ENCODE measurements at regions not wholly inside any gene's neighbourhood (a gene's known extent, or its start where the extent isn't known, plus 50 kb on each side); places are given as distances from the start of the nearest gene placed in this dataset.
"Not testable (repeated sequence)": the region's sequence is repeated elsewhere in the genome, so short reads cannot be mapped to it uniquely, and the experiment has no call there.

DNA sequence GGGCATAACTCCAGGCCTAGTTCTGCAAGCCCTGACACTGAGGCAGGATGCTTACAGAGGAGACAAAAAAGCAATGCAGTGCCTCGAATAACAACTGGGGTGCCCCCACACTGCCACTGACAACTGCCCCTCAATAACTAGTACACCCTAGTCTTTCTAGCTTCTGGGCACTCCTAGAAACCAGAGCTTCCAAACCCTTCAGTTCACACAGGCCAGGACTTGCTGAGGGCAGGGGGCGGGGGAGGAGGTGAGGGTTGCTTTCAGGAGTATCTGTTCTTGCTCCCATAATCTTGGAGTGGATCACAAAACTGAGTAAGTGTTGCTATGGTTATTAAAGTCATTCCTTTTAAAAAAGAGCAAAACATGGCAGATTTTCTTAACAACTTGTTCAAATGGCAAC, 333.1 kb downstream of the BCL2L11 start:
- DNase-seq: not testable (repeated sequence)

DNA sequence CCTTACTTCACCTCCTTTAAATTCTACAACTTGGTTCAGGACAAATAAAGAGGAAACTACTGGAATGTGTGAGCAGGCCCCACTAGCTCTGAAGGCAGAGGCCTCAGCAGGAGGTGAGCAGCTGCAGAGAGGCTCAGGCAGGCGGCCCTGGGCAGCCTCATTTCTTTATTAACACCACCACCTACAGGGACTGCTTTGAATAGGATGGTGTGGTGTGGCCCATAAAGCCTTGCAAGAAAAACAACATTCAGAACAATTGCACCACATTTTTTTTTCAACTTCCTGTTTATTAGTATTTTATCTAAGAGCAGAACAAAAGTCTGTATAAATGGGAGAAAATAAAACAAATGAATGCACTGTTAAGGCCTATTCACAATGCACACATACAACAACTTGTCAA, 333.7 kb downstream of the BCL2L11 start:
- not testable (repeated sequence) for DNase-seq

DNA sequence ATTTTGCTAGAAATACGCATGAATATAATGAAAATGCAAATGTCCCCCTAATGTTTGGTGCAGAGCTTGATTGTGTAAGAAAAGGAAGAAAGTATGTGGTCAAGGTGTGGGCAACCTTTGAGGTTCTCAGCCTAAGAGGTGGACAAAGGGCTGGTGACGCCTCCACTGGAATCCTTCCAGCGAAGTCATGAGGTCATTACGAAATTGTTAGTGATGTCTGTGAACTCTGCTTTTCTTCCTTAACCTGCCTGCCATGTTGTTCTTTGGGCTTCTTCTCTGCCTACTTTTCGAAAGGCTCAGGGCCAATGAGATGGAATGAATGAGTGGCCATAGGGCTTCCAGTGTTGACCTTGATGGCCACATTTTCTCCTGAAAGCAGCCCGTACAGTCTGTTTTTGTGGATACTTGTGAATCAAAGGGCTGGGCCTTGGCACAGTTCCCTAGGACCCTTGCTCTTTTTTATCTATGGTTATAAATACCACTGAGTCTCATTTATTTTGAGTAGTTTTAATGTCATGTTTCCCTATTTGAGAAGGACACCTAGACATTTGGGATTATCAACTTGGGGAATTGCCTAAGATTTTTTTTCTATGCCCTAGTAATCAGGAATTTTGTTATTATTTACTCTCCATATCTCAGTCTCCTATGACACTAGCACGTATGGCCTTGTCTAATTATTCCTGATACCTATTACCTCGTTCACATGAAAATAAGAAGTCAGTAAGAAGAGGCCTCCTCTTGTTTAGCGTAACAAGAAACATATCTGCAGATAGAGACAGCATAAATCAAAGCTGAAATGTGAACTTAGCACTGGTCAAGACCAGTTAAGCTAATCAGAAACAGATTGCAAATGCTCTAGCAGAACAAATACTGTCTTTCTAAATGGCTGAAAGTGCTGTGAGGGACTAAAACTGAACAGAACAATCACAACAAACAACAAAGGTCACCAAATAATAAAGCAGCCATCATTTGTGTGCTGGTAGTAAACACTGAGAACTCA, 334.6 kb downstream of the BCL2L11 start:
- DNase-seq: not testable (repeated sequence)

DNA sequence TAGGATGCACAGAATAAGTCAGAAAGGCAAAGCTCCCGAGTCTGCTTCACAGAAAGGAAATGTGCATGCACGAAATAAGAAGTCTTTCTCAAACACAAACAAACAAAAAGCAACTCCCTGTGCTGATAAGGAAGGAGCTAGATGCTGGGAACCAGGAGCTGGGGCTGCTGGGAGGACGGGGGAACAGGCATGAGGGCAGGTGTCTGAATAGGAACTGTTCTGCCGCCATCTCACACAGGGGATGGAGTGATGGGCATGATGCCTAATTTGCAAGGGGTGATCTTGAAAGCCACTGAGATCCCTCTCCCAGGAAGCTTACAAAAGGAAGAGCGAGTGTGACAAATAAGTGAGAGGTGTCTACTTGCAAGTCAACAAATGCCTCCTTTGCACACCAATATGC, 336.5 kb downstream of the BCL2L11 start:
- DNase-seq: not testable (repeated sequence)

DNA sequence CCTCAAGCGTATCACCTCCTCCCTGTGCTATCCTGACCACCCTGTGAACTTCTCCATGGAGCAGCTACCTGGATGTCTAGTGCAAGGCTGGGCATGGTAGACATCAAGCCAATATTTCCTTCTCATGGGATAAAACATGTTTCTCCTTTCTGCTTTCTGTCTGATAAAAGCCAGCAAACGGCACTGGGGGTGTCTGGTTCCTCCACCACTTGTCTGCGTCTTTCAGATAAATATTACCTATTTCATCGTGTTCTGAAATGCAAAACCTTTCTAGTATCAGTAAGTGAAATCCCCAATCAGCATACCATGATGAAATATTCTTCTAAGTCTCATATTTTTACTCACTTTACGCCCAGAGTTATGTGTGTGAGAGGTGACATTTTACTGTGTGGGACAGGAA, 340.2 kb downstream of the BCL2L11 start:
- DNase-seq: not testable (repeated sequence)

DNA sequence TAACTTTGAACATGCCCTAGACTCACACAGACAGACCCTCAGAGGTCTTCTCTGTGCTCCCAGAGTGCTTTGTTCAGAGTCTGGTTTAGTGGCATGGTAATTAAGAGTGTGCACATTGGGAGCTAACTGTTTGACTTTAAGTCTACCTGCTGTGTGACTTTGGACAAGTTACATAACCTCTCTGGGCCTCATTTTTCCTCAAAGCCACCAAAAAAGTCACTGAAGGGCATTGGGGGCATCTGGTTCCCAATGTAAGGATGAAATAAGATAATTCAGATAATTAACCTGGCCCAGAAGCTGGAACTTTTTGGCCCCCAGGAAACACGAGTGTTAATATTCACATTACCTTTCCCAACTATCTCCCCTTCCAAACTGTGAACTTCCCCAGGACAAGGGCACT, 341.1 kb downstream of the BCL2L11 start:
- not testable (repeated sequence) for DNase-seq

DNA sequence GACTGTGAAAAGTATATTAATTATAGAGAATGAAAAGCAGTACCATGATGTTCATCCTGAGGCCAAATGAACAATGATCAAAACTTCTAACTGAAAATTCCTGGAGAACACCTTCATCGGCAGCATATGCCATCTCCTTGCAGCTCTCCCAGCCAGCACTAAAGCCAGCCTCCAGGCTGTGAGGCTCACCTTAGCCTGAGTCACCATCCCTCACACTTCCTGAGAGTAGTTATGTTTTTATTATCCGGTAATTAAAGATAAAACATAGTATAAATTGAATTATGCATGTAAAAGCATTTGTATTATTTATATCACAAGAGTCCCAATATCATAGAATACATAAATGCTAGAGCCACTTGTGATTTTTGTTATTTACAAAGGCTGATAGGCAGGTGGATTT, 341.9 kb downstream of the BCL2L11 start:
- not testable (repeated sequence) for DNase-seq

DNA sequence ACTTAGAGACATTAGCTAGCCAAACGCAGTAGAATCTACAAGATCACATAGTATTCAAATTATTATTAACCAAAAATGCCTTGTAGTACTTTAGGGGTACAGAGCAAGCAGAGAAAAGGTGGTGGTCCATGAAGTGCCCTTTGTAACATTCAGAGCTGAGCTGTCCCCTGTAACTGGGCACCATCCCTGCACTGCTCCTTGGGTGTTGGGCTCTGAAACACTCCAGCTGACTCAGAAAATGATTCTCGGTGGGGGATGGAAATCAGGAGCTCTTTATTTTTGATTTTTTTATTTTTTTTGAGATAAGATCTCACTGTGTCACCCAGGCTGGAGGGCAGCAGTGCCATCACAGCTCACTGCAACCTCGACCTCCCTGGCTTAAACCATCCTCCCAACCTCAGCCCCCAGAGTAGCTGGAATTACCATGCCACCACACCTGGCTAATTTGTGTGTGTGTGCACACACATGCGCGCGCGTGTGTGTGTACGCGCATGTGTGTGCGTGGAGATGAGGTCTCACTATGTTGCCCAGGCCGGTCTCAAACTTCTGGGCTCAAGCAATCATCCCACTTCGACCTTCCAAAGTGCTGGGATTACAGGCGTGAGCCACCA, 342.6 kb downstream of the BCL2L11 start:
- not testable (repeated sequence) for DNase-seq

DNA sequence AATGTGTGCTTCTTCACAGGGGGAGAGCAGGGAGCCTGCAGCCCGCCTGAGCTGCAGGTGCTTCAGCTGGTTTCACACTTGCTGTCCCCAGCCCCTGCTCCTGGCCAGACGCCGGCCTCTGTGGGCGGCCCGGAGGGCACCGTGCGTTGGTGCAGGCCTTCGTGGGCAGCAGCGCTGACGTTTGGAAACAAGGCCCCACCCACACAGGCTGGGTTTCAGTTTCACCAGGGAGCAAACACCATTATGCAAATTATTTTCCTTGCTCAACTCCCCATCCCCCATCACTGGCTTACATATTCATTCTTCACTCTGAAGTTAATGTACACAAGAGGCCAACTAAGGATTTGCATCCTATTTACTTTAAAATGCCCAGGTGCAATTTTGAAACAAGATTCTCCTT, 343.2 kb downstream of the BCL2L11 start:
- not testable (repeated sequence) for DNase-seq

DNA sequence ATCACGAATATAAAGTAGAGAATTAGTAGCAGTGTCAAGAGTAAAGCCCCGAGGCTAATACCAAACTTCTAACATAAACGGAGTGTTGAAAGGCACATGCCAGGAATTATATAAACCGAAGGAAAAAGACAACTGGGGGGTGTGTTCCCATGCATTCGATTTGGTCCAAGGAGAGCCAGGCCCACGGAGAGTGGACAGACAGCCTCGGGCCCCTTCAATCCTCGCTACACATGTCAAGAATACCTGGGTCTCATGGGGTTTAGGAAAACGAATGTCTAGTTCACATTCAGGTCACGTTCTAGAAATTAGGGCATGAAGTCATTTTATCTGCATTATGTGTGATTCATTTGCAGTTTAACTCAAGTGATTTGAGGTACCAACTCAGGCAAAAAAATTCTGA, 343.7 kb downstream of the BCL2L11 start:
- not testable (repeated sequence) for DNase-seq

DNA sequence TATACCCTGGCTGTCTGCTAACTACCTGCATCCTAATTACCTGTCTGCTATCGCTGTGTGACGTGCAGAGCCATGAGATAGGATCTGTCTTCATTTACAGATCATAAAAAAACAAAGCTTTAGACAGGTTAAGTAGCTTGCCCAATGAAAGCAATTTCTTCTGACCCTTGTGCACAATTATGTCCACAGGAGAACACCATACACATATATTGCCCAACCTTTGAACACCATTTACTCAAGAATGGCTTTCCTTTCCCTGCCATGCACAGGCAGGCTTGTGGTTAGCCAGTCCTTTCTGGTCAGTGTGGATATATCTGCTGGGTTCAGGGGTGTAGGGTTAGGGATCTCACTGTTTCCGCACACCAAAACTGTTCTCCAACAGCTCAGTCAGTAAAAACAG, 344.8 kb downstream of the BCL2L11 start:
- DNase-seq: not testable (repeated sequence)

DNA sequence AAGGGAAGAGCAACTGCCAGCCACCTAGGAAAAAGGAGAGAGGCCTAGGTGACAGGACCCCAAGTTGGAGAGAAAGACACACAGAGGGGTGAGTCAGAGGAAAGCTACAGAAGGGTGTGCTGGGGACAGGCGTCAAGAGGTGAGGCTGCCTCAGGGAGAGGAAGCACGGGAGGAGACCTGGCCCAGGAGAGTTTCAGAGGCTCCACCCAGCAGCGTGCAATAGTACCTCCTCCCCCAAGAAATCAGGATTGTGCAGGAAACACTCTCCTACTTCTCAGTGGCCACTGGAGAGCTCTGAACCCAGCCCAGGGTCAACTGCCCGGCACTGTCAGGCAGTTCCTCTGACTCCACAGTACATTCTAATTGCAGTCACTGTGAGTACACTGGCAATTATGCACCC, 346.0 kb downstream of the BCL2L11 start:
- not testable (repeated sequence) for DNase-seq

DNA sequence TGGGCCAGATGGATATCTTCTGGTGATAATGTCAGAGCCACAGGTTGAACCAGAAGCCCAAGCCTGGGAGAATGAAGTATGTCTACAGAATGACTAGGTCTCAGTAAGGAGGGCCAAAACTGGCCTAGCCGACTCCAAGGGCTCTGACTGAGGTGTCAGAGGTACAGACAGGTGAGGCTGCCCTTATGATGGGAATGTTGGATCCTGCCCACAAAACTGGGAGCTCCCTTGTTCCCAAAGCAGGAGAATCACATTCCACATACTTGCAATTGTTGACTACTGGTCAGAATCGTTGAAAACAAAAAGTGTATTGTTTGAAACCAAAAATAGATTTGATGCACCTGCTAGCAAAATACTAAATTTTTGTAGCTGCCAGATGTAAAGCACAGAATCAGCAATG, 350.2 kb downstream of the BCL2L11 start:
- not testable (repeated sequence) for DNase-seq

DNA sequence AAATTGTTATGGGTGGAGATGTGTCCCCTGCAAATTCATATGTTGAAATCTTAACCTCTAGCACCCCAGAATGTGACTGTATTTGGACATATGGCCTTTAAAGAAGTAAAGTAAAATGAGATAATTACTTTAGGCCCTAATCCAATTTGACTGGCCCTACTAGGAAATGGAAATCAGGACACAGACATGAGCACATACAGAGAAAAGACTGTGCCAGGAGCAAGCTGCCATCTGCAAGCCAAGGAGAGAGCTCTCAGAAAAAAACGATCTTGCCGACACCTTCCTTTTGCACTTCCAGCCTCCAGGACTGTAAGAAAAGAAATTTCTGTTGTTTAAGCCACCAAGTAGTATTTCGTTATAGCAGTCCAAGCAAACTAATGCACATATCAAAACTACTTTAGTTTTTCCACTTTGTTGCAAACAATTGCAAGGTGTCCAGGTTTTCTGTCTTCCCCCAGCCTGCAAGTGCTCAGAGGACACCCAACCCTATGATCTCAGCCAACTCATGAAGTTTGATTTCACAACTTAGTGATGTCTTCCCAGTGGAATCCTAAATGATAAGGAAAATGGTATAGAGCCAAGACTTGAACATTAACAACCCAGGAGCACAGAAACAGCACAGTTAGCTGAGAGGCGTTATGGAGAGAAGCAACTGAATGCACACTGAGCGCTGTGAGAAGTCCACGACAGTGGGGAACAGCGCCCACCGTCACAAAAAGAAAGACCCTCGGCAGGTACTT, 351.2 kb downstream of the BCL2L11 start:
- DNase-seq: not testable (repeated sequence)

DNA sequence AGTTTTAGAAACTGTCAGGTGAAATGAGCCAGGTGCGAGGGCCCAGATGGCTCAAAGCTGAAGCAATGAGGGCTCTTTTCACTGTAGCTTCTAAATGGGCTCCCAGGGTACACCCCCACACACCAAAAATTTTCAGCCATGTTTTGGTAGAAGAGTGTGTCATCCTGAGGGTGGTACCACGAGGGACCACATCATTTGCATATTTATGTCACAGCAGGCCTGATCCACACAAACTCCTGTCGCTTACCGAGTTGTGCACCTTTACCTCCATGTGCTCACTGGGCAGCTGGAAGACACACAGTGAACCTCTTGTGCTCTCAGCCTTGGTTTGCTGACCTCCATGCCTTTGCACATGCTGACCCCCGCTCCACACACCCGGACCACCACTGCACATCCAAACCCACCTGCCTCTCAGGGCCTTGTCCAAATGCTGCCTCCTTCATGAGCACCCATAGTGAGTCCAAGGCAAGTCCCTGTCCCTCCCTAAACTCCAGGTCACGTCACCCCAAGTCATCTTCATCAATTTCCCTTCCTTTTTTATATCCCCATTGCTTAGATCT, 352.2 kb downstream of the BCL2L11 start:
- DNase-seq: not testable (repeated sequence)

DNA sequence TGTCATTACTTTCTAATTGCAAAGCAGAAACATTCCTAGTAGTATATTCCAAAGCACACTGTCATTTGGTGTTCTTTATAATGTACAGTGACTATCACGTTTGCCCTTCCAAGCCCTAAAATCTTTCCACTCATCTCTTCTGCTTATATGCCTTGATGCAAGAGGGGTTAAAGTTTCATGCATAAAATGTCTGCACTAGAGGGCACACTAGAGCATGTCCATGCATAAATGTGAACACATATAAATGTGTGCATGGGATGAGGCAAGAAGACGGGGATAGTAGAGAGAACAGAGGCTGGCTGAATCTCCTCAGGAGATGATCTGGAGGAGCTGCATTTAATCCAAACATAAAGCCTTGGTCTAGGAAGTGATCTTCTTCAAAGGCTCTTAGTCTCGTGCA, 352.8 kb downstream of the BCL2L11 start:
- DNase-seq: not testable (repeated sequence)

DNA sequence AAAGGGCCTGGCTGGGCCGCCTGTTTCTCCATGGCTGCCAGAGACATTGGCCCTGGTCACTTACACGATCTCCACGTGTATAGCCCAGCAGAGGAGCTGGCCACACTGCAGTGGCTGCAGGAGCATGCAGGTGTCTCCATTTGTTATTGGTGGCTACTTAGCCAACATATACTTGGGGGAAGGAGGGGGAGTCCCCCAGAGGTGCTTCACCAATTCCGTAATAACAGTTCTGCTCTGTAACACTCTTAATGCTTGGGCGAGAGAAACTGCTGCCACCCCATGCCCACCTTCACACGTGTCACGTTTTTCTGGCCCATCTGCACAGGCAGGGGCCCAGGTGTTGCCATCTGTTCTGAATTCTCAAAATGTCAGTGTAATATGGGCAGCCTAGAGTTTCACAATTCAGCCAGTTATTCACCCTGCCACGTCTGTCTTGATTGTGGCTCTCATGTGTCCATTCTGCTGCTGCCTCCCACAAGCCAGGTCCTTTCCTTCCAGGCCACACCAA, 353.5 kb downstream of the BCL2L11 start:
- not testable (repeated sequence) for DNase-seq

DNA sequence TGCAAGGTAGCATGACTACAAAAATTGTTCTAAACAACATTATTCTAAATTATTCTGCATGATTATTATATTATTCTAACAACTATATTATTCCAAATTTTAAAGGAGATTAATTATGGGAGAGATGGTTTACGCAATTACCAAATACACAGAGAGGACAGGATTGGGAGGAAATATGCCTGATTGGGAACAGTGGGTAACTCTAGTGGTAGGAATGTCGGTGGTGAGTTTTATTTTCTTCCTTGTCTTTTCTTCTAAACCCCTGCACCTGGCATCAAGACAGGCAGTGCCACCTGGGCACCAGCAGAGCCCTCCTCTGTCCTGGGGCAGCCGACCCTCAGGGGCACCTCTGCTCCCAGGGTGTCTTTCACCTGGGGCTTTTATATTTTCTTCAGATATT, 357.6 kb downstream of the BCL2L11 start:
- DNase-seq: not testable (repeated sequence)

DNA sequence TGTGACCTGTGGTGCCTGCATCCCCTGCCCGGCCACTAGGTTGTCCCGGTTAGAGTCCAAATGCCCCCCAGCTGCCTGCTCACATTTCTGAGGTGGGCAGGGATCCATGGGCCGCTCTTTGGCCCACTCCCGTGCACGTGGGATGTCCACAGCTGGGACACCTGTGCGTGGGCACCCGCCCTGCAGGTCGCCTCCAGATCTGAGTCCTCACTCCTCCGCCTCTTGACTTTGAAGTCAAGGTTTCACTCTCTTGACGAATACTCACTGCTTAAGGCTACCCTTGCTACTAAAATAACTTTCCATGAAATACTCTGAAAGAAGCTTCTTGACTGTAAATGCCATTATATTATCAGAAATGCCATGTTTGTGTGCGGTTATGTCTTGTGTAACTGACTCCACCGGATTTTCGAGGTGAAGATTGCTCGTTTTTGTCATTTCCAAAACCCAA, 358.2 kb downstream of the BCL2L11 start:
- not testable (repeated sequence) for DNase-seq

DNA sequence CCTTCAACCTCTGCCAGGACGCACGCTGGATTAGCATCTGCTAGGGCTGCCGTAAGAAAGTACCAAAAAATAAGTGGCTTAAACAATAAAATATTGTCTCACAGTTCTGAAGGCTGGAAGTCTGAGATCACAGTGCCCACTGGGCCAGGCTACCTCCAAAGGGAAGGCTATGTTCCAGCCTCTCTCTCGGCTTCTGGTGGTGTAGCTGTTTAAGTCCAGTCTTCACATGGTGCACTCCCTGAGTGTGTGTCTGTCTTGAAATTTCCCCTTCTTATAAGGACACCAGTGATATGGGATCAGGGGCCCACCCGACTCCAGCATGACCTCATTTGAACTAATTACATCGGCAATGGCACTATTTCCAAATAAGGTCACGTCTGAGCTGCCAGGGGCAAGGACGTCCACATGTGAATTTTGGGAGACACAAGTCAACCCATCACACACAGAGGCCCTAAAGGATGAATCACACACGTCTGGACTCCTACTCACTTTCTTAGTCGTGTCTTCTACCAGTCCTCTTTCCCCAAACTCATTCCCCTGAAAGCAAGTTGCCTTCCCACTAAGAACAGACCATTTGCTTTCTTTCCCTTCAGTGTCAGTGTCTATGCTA, 359.4 kb downstream of the BCL2L11 start:
- DNase-seq: not testable (repeated sequence)

DNA sequence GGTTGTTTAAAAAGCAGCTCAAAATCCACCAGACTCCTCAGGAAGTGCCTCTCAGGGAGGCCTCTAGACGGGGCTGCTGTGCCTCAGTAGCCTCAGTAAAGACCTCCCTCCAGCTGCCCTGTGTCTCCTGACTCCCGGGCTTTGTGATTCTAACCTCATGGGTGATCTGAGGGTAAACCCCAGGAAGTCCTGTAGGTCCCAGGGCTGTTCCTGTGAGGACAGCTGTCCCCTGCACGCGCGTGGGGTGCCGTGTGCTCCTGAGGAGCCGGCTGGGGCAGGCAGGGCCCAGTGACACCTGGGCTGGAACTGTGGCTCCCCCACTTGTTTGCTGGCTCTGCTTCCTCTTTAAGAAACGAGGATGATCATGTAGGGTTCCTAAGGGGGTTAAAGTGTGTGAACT, 359.9 kb downstream of the BCL2L11 start:
- not testable (repeated sequence) for DNase-seq

DNA sequence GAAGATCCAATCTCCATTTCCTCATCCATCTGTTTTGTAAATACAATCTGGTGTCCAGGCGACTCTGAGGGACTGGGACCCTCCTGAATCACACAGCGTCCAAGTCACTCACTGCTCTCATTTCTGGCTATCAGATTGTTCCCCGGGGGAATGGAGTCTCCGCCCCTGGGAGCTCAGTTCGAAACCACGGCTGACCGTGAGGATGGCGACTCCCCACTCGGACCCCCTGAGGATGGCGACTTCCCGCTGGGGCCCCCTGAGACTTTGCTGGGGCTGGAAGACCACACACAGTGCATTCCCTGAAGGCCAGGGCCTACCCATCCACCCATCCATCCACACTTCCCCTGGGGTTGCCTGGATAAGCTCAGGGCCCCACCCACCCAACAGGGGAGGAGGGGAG, 360.5 kb downstream of the BCL2L11 start:
- DNase-seq: not testable (repeated sequence)

Data from DMS 273 treated with DMSO at 0.1 percent for 48 hours (cell line).